PC-3 (cell line): ENCODE measurements at regions not wholly inside any gene's neighbourhood (a gene's known extent, or its start where the extent isn't known, plus 50 kb on each side); places are given as distances from the start of the nearest gene placed in this dataset.

Experiments
- ATAC-seq: fragments of 200-7000 bp; cut with Tn5 transposase; 2 replicates; pipeline ENCODE4 v1.9.1; 2020; ENCODE audit warnings: mild to moderate bottlenecking, moderate library complexity
- BruUV-seq: library from RNA; stranded (reverse); fragments of 400-500 nt; replicated peaks from 2 replicates; lab custom pipeline; 2021; lab: Mats Ljungman, UMichigan
- CTCF ChIA-PET: fragments of 300-600 bp; sonication (Branson Sonifier 250); formaldehyde crosslinking; loops from one replicate; lab custom pipeline; 2022; ENCODE audit warnings: antibody characterized with exemption; lab: Charles Lee
- POLR2A ChIA-PET: fragments of 300-600 bp; sonication (Branson Sonifier 250); formaldehyde crosslinking; loops from one replicate; lab custom pipeline; 2022; ENCODE audit warnings: antibody characterized with exemption; ENCODE audit not compliant: unreplicated experiment; lab: Charles Lee
- DNase-seq: peaks from one replicate; pipeline ENCODE4 v3.0.0-alpha.2; 2015
- H2AFZ ChIP-seq: fragments of 300-600 bp; sonication (generic); 2 replicates; pipeline ENCODE4 v1.6.0; 2016; ENCODE audit warnings: antibody characterized with exemption, low read length
- H3F3A ChIP-seq: fragments of 300-600 bp; sonication (generic); one replicate; pipeline ENCODE4 v1.6.0; 2017; ENCODE audit warnings: antibody characterized with exemption, low read length, control low read depth, mild to moderate bottlenecking; ENCODE audit not compliant: unreplicated experiment
- H3K27ac ChIP-seq: fragments of 300-600 bp; sonication (generic); 2 replicates; pipeline ENCODE4 v1.5.1; 2016; ENCODE audit warnings: mild to moderate bottlenecking, low read length
- H3K27me3 ChIP-seq: fragments of 300-600 bp; sonication (generic); 2 replicates; pipeline ENCODE4 v1.6.1; 2016; ENCODE audit warnings: low read length, mixed read lengths
- H3K36me3 ChIP-seq: fragments of 300-600 bp; sonication (generic); 2 replicates; pipeline ENCODE4 v1.6.1; 2016; ENCODE audit warnings: low read depth, mixed run types, low read length, mixed read lengths
- H3K4me1 ChIP-seq: fragments of 300-600 bp; sonication (generic); 2 replicates; pipeline ENCODE4 v1.5.1; 2016; ENCODE audit warnings: low read length; ENCODE audit not compliant: insufficient read depth
- H3K4me2 ChIP-seq: fragments of 300-600 bp; sonication (generic); 2 replicates; pipeline ENCODE4 v1.6.0; 2016; ENCODE audit warnings: low read length
- H3K4me3 ChIP-seq: fragments of 300-600 bp; sonication (generic); 2 replicates; pipeline ENCODE4 v1.5.1; 2016; ENCODE audit warnings: mild to moderate bottlenecking, low read length, mixed read lengths
- H3K79me2 ChIP-seq: fragments of 300-600 bp; sonication (generic); 2 replicates; pipeline ENCODE4 v1.6.1; 2017; ENCODE audit warnings: low read length, mixed read lengths
- H3K9ac ChIP-seq: fragments of 300-600 bp; sonication (generic); 2 replicates; pipeline ENCODE4 v1.6.0; 2016; ENCODE audit warnings: mild to moderate bottlenecking, low read length
- H3K9me2 ChIP-seq: fragments of 300-600 bp; sonication (generic); replicated peaks from 2 replicates; pipeline ENCODE4 v1.6.1; 2016; ENCODE audit warnings: mixed run types, low read length, mixed read lengths
- H3K9me3 ChIP-seq: fragments of 300-600 bp; sonication (generic); 2 replicates; pipeline ENCODE4 v1.6.1; 2016; ENCODE audit warnings: low read length, mixed read lengths
- H4K20me1 ChIP-seq: fragments of 300-600 bp; sonication (generic); 2 replicates; pipeline ENCODE4 v1.6.1; 2016; ENCODE audit warnings: low read length, mixed read lengths
- EZH2 ChIP-seq: fragments of 300-600 bp; sonication (generic); IDR thresholded peaks from one replicate; pipeline ENCODE4 v1.6.1; 2017; ENCODE audit warnings: antibody characterized with exemption, mild to moderate bottlenecking, low read length; ENCODE audit not compliant: unreplicated experiment
- EZH2phosphoT487 ChIP-seq: fragments of 300-600 bp; sonication (generic); IDR thresholded peaks from 2 replicates; pipeline ENCODE4 v1.6.1; 2018; ENCODE audit warnings: mild to moderate bottlenecking, antibody characterized with exemption, low read length, borderline replicate concordance
- intact Hi-C: fragments of 100-400 bp; cut with micrococcal nuclease; formaldehyde crosslinking; loops from 2 replicates; pipeline ENCODE4 v1.9.0; 2023
- TF ChIP-seq, protein P1 (sequence below): fragments of 300-600 bp; sonication (generic); conservative IDR thresholded peaks from 2 replicates; pipeline ENCODE4 v1.5.1; 2017; ENCODE audit warnings: antibody characterized with exemption, low read depth, mild to moderate bottlenecking, low read length

DNA sequence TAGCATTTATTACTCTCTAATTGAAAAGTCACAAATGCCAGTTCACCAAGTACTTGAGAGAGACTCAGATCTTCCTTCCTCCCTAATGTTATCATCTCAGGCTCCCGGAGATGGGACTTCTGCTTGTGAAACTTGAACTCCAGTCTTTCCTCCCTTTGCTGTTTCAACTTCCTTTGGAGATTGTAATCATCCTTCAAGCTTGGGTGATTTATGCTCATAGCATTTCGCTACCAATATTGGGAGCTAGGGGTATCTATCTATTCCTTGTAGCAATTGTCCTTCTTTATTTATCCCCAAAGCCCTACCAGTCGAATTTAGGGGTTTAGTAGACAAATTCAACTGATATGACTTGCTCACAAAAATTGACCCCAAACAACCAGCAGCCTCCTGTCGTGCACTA lies 117.9 kb upstream of the STARD3NL start:
- Histone ChIP-seq H4K20me1 (no peaks in the 10 kb centered on the region), H3K79me2 (no peaks in the 10 kb centered on the region), H3K9me2 (no peaks in the 10 kb centered on the region), H2AFZ (no peak overlapping the region), H3K9me3 (no peaks in the 10 kb centered on the region), H3K4me3 (no peak overlapping the region), H3K4me1 (no peaks in the 10 kb centered on the region), H3F3A (no peaks in the 10 kb centered on the region), H3K4me2 (no peak overlapping the region), H3K9ac (no peak overlapping the region), H3K27ac (no peak overlapping the region), H3K36me3 (no peaks in the 10 kb centered on the region), H3K27me3 (peaks cover 15% of the 10 kb centered on the region)
- TF ChIP-seq EZH2: no peak
- TF ChIP-seq, protein P1, sequence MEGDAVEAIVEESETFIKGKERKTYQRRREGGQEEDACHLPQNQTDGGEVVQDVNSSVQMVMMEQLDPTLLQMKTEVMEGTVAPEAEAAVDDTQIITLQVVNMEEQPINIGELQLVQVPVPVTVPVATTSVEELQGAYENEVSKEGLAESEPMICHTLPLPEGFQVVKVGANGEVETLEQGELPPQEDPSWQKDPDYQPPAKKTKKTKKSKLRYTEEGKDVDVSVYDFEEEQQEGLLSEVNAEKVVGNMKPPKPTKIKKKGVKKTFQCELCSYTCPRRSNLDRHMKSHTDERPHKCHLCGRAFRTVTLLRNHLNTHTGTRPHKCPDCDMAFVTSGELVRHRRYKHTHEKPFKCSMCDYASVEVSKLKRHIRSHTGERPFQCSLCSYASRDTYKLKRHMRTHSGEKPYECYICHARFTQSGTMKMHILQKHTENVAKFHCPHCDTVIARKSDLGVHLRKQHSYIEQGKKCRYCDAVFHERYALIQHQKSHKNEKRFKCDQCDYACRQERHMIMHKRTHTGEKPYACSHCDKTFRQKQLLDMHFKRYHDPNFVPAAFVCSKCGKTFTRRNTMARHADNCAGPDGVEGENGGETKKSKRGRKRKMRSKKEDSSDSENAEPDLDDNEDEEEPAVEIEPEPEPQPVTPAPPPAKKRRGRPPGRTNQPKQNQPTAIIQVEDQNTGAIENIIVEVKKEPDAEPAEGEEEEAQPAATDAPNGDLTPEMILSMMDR: no peak
- no peak for TF ChIP-seq EZH2phosphoT487
- ChIA-PET POLR2A (no interaction called here), CTCF (no interaction called here)
- BruUV-seq: no TSS peak
- ATAC-seq: no peak
- no peak for DNase-seq
- intact Hi-C loops: no loop called here

DNA sequence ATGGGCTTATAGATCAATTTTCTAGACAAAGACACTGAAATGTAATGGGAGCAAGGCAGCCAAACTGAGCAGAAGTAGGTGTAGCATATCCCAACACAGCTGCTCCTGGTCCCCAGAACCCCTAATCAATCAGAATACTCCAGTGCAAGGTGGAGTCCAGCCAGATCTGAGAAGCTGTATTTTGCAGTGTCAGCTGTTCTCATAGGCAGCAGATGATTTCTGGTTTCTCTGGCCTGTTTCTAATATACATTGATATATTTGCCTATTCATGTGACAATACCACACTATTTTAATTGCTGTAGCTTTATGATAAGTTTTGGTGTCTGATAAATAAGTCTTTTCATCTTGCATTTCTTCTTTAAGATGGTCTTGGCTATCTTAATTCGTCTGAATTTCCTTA lies 117.4 kb upstream of the STARD3NL start:
- Histone ChIP-seq H4K20me1 (no peaks in the 10 kb centered on the region), H2AFZ (no peak overlapping the region), H3K4me1 (no peaks in the 10 kb centered on the region), H3K79me2 (no peaks in the 10 kb centered on the region), H3K27me3 (peaks cover 15% of the 10 kb centered on the region), H3K9ac (no peak overlapping the region), H3K4me3 (no peak overlapping the region), H3K9me3 (no peaks in the 10 kb centered on the region), H3K4me2 (no peak overlapping the region), H3K27ac (no peak overlapping the region), H3F3A (no peaks in the 10 kb centered on the region), H3K9me2 (no peaks in the 10 kb centered on the region), H3K36me3 (no peaks in the 10 kb centered on the region)
- POLR2A ChIA-PET: no interaction called here
- intact Hi-C loops: no loop called here
- TF ChIP-seq EZH2phosphoT487: no peak
- TF ChIP-seq, protein P1: no peak
- no peak for TF ChIP-seq EZH2
- no peak for ATAC-seq
- BruUV-seq: no TSS peak
- no peak for DNase-seq
- CTCF ChIA-PET: no interaction called here

DNA sequence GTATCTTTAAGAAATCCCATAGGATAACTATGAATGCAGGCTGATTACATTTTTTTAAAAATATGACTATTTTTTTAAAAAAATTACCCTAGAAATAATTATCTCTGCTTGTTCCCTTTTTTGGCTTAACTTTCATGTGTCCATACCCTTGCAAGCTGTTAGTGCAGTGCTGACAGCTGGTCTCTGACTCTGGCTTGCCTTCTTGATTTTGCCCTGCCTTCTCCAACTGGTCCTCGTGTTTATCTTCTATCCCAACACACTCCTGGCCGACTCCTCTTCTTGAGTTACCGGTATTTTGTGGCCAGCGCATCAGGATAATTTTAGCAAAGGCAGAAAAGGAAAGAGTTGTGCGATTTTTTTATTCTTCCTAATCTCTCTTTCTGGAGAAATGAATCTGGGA lies 111.7 kb upstream of the STARD3NL start:
- no peak overlapping the region for H3K9ac ChIP-seq
- TF ChIP-seq EZH2: no peak
- TF ChIP-seq, protein P1: no peak
- TF ChIP-seq EZH2phosphoT487: no peak
- DNase-seq: no peak
- no peaks in the 10 kb centered on the region for H3F3A ChIP-seq
- no peak for ATAC-seq
- H2AFZ ChIP-seq: no peak overlapping the region
- no TSS peak for BruUV-seq
- no peak overlapping the region for H3K4me3 ChIP-seq
- H3K79me2 ChIP-seq: no peaks in the 10 kb centered on the region
- CTCF ChIA-PET: no interaction called here
- H3K27me3 ChIP-seq: peaks cover 22% of the 10 kb centered on the region
- no peaks in the 10 kb centered on the region for H3K9me3 ChIP-seq
- no peaks in the 10 kb centered on the region for H3K4me1 ChIP-seq
- POLR2A ChIA-PET: no interaction called here
- no peaks in the 10 kb centered on the region for H3K36me3 ChIP-seq
- intact Hi-C loops: no loop called here
- no peaks in the 10 kb centered on the region for H3K9me2 ChIP-seq
- no peak overlapping the region for H3K27ac ChIP-seq
- no peak overlapping the region for H3K4me2 ChIP-seq
- H4K20me1 ChIP-seq: no peaks in the 10 kb centered on the region
